ENCODE measurements at regions not wholly inside any gene's neighbourhood (a gene's known extent, or its start where the extent isn't known, plus 50 kb on each side); places are given as distances from the start of the nearest gene placed in this dataset.

DNA sequence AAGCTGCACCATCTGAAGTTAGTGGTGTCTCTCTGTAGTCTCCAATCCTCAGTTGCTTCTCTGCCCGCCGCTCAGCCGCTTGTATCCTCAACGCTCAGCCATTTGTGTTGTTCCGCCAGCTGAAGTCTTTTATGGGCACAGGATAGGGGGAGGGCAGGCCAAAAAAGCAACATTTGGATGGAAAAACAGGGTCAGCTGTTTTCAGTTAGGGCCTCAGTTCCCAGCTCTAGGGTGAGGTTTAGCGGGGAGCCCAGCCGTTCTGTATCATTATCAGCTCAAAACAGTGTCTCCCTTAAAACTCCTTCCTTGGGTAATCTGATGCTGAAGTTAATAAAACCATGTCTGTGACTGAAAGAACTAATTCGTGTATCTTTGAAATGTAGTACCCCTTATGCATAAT lies 329.5 kb upstream of the AZI2 start:
- TF ChIP-seq, protein P1, sequence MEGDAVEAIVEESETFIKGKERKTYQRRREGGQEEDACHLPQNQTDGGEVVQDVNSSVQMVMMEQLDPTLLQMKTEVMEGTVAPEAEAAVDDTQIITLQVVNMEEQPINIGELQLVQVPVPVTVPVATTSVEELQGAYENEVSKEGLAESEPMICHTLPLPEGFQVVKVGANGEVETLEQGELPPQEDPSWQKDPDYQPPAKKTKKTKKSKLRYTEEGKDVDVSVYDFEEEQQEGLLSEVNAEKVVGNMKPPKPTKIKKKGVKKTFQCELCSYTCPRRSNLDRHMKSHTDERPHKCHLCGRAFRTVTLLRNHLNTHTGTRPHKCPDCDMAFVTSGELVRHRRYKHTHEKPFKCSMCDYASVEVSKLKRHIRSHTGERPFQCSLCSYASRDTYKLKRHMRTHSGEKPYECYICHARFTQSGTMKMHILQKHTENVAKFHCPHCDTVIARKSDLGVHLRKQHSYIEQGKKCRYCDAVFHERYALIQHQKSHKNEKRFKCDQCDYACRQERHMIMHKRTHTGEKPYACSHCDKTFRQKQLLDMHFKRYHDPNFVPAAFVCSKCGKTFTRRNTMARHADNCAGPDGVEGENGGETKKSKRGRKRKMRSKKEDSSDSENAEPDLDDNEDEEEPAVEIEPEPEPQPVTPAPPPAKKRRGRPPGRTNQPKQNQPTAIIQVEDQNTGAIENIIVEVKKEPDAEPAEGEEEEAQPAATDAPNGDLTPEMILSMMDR (conservative IDR thresholded peaks at IDR 0.05): no peak
- TF ChIP-seq ZFX (IDR thresholded peaks at IDR 0.05): no peak
